Thyroid gland (tissue), 4 donors: ENCODE measurements at regions not wholly inside any gene's neighbourhood (a gene's known extent, or its start where the extent isn't known, plus 50 kb on each side); places are given as distances from the start of the nearest gene placed in this dataset.

Source experiments
- DNase-seq, 2 donors: peaks; one replicate each; pipeline ENCODE4 v3.0.0-alpha.2; 2019
- H3K27ac ChIP-seq, 3 donors: fragments of 200-600 bp; sonication (generic); 1 replicate in 2 of 3; 2 replicates in 1 of 3; pipeline ENCODE4 v1.5.1; 2016 to 2019; ENCODE audit warnings: mild to moderate bottlenecking in 1 of 3, moderate library complexity in 1 of 3
- H3K27me3 ChIP-seq: fragments of 200-600 bp; sonication (generic); one replicate; pipeline ENCODE4 v1.5.1; 2019
- H3K36me3 ChIP-seq, 2 donors: fragments of 200-600 bp; sonication (generic); one replicate each; pipeline ENCODE4 v1.5.1; 2016 to 2019
- H3K4me1 ChIP-seq, 2 donors: fragments of 200-600 bp; sonication (generic); one replicate each; pipeline ENCODE4 v1.5.1; 2017 to 2019
- H3K4me3 ChIP-seq, 3 donors: fragments of 200-600 bp; sonication (generic); replicated peaks in 1 of 3; 1 replicate in 2 of 3; 2 replicates in 1 of 3; pipeline ENCODE4 v1.5.1; 2016; ENCODE audit warnings: mild to moderate bottlenecking in 1 of 3
- H3K9me3 ChIP-seq: fragments of 200-600 bp; sonication (generic); one replicate; pipeline ENCODE4 v1.5.1; 2017
- CTCF ChIP-seq, 6 experiments: fragments of 200-600 bp in 3 of 6; fragments of 450-650 bp in 3 of 6; sonication (generic) in 3 of 6; IDR thresholded peaks; one replicate each; pipeline ENCODE4 v1.5.1; 2016 to 2019; ENCODE audit warnings: antibody characterized with exemption in 6 of 6, mild to moderate bottlenecking in 2 of 6, inconsistent platforms in 1 of 6, moderate library complexity in 1 of 6
- POLR2A ChIP-seq, 2 donors: fragments of 450-650 bp; IDR thresholded peaks; one replicate each; pipeline ENCODE4 v1.6.1; 2017; ENCODE audit warnings: antibody characterized with exemption in 2 of 2, mild to moderate bottlenecking in 2 of 2, moderate library complexity in 1 of 2
- WGBS, 2 donors: methylation state at CpG; one replicate each; pipeline ENCODE4 v1.1.5; 2017; 5-methylcytosine and 5-hydroxymethylcytosine counted together
- intact Hi-C: fragments of 100-400 bp; cut with DNase I; formaldehyde crosslinking; loops from one replicate; pipeline ENCODE4 v1.15.1; 2023

GRCh38 chr1:185477638-185478580 is 160.9 kb upstream of the IVNS1ABP start:
- DNase-seq: no peak
- Histone ChIP-seq H3K27me3 (no peaks in the 10 kb centered on the region), H3K9me3 (no peaks in the 10 kb centered on the region), H3K4me3 (no peak overlapping the region), H3K36me3 (no peaks in the 10 kb centered on the region), H3K27ac (no peak overlapping the region), H3K4me1 (peaks cover 3 to 9% of the 10 kb centered on the region in 2 donors)
- TF ChIP-seq POLR2A (IDR thresholded peaks at IDR 0.05) (no peak), CTCF (IDR thresholded peaks at IDR 0.05) (no peak)
- WGBS, 2 donors: 86 to 90% methylated on average over 6 of the region's 6 CpGs
- intact Hi-C loops: no loop called here

GRCh38 chr1:185474440-185475149 is 157.6 kb upstream of the IVNS1ABP start:
- Histone ChIP-seq H3K9me3 (no peaks in the 10 kb centered on the region), H3K27ac (no peak overlapping the region), H3K27me3 (no peaks in the 10 kb centered on the region), H3K4me1 (no peaks in the 10 kb centered on the region), H3K36me3 (no peaks in the 10 kb centered on the region), H3K4me3 (no peak overlapping the region)
- TF ChIP-seq POLR2A (IDR thresholded peaks at IDR 0.05) (no peak), CTCF (IDR thresholded peaks at IDR 0.05) (no peak)
- DNase-seq: no peak
- 92 to 95% methylated on average over 2 of the region's 2 CpGs for WGBS, 2 donors
- intact Hi-C loops: no loop called here

GRCh38 chr1:185473186-185473585 is 156.1 kb upstream of the IVNS1ABP start:
- 80 to 89% methylated on average over 6 of the region's 6 CpGs for WGBS, 2 donors
- no peak overlapping the region for H3K4me3 ChIP-seq
- TF ChIP-seq POLR2A (IDR thresholded peaks at IDR 0.05): no peak
- no peak for TF ChIP-seq CTCF (IDR thresholded peaks at IDR 0.05)
- H3K36me3 ChIP-seq: no peaks in the 10 kb centered on the region
- intact Hi-C loops: no loop called here
- no peak for DNase-seq
- H3K27ac ChIP-seq: no peak overlapping the region
- H3K9me3 ChIP-seq: no peaks in the 10 kb centered on the region
- no peaks in the 10 kb centered on the region for H3K27me3 ChIP-seq
- H3K4me1 ChIP-seq: no peaks in the 10 kb centered on the region

GRCh38 chr1:185468626-185469025 is 151.6 kb upstream of the IVNS1ABP start:
- Histone ChIP-seq H3K9me3 (no peaks in the 10 kb centered on the region), H3K36me3 (no peaks in the 10 kb centered on the region), H3K27ac (no peak overlapping the region), H3K27me3 (no peaks in the 10 kb centered on the region), H3K4me1 (no peaks in the 10 kb centered on the region), H3K4me3 (no peak overlapping the region)
- TF ChIP-seq CTCF (IDR thresholded peaks at IDR 0.05) (no peak), POLR2A (IDR thresholded peaks at IDR 0.05) (no peak)
- intact Hi-C loops: no loop called here
- WGBS, 2 donors: 93 to 95% methylated on average over 1 of the region's 1 CpG
- DNase-seq: no peak

- intact Hi-C loops: no loop called here
- no peaks in the 10 kb centered on the region for H3K9me3 ChIP-seq
- DNase-seq: no peak
- H3K27ac ChIP-seq: no peak overlapping the region
- H3K36me3 ChIP-seq: no peaks in the 10 kb centered on the region
- no peaks in the 10 kb centered on the region for H3K4me1 ChIP-seq
- TF ChIP-seq CTCF (IDR thresholded peaks at IDR 0.05): no peak
- H3K4me3 ChIP-seq: no peak overlapping the region
- no peaks in the 10 kb centered on the region for H3K27me3 ChIP-seq
- WGBS, 2 donors: 91 to 92% methylated on average over 7 of the region's 7 CpGs
Measured at GRCh38 chr1:185467122-185467521, 150.1 kb upstream of the IVNS1ABP start.
